Activated T-cell treated with anti-CD3 and anti-CD28 coated beads, Interleukin-2, amount 50 U/mL, for 72 hours (primary cell): ENCODE measurements at regions not wholly inside any gene's neighbourhood (a gene's known extent, or its start where the extent isn't known, plus 50 kb on each side); places are given as distances from the start of the nearest gene placed in this dataset.

ENCODE experiments used
- ATAC-seq, 2 donors: fragments of 150-1000 bp; cut with Tn5 transposase; replicated peaks in 1 of 2; 2 replicates each; pipeline ENCODE4 v1.10.0; 2021; ENCODE audit warnings: moderate library complexity in 2 of 2, mild to moderate bottlenecking in 1 of 2
- DNase-seq, 2 donors: peaks; one replicate each; pipeline ENCODE4 v3.0.0; 2021 to 2022; ENCODE audit warnings: mixed read lengths in 1 of 2
- H3K27ac Mint-ChIP-seq: one replicate; pipeline ENCODE4 v1.8.0; 2022; ENCODE audit warnings: mild to moderate bottlenecking, moderate library complexity, mixed read lengths
- H3K27me3 Mint-ChIP-seq: one replicate; pipeline ENCODE4 v1.8.0; 2022; ENCODE audit warnings: low read depth, mixed read lengths
- H3K36me3 Mint-ChIP-seq, 2 donors: one replicate each; pipeline ENCODE4 v1.8.0; 2022; ENCODE audit warnings: mixed read lengths in 2 of 2, mild to moderate bottlenecking in 1 of 2; ENCODE audit not compliant: insufficient read depth in 2 of 2
- H3K4me1 Mint-ChIP-seq: one replicate; pipeline ENCODE4 v1.8.0; 2022; ENCODE audit warnings: low read depth, mixed read lengths
- H3K4me3 Mint-ChIP-seq, 2 donors: one replicate each; pipeline ENCODE4 v1.8.0; 2022; ENCODE audit warnings: mild to moderate bottlenecking in 2 of 2, mixed read lengths in 2 of 2, moderate library complexity in 2 of 2
- H3K9me3 Mint-ChIP-seq, 2 donors: one replicate each; pipeline ENCODE4 v1.8.0; 2022; ENCODE audit warnings: mixed read lengths in 2 of 2

DNA sequence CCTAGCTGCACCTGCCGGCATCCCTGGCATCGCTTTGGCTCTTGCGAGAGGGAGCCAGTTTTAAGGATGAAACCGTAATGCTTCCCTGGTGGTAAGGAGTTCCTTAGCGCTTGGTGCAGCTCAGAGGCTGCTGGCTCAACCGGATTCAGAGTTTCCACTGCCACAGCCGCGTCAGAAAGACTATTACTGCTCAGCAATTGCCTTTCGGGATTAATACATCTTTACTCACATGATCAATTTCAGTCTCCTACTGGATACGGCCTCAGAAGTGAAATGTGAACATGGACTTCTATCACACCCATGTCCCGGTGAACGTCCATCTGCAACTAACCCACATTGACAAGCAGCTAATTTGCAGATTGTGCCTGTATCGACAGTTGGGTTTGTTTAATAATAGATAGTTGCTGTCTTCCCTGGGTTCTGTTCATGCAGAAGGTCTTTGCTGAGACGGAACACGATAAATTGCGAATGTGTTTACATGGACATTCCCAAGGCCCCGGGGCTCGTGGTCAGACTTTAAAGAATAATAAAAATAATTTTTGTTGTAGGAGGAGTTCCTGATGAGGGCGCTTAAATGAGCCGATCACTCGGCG is 175.4 kb downstream of the ENGASE start:
- H3K36me3 Mint-ChIP-seq = no peaks in the 10 kb centered on the region
- DNase-seq (no peak), ATAC-seq (no peak)
- no peaks in the 10 kb centered on the region for H3K9me3 Mint-ChIP-seq
- H3K4me3 Mint-ChIP-seq = no peak overlapping the region
- H3K27me3 Mint-ChIP-seq = peaks cover 40% of the 10 kb centered on the region
- H3K27ac Mint-ChIP-seq = no peak overlapping the region
- H3K4me1 Mint-ChIP-seq = no peaks in the 10 kb centered on the region

DNA sequence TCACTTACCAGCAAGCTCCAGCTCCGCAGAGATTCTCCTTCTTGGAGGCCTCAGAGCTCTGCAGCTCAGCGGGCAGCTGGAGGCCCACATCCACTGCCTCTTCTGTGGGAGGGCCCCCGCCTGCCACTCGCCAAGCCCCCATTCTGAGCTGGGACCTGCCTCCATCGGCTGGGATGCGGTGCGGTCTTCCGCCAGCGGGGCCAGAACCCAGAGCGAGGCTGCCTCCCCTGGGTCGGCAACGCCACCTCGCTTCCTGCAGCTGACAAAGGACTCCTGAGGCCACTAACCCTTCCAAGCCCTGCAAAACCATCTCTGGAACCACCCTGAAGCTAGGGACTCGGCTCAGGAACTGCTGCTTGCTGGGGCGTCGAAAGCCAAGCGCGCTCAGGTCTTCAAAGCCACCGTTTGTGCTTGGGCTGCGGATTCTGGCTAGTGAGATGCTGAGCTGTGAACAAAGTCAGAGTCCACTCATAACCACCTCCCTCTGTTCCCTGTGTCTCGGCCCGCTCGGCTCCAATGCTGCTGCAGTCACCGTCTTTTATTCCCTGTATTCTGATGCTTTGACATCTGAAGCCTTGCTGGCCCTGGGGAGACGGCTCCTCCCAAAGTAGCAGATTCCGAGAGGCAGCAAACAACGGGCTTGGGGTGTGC is 174.3 kb downstream of the ENGASE start:
- Mint-ChIP-seq H3K4me1 (no peaks in the 10 kb centered on the region), H3K27me3 (peaks cover 40% of the 10 kb centered on the region), H3K9me3 (no peaks in the 10 kb centered on the region), H3K4me3 (no peak overlapping the region), H3K36me3 (no peaks in the 10 kb centered on the region), H3K27ac (no peak overlapping the region)
- no peak for ATAC-seq
- DNase-seq = no peak

DNA sequence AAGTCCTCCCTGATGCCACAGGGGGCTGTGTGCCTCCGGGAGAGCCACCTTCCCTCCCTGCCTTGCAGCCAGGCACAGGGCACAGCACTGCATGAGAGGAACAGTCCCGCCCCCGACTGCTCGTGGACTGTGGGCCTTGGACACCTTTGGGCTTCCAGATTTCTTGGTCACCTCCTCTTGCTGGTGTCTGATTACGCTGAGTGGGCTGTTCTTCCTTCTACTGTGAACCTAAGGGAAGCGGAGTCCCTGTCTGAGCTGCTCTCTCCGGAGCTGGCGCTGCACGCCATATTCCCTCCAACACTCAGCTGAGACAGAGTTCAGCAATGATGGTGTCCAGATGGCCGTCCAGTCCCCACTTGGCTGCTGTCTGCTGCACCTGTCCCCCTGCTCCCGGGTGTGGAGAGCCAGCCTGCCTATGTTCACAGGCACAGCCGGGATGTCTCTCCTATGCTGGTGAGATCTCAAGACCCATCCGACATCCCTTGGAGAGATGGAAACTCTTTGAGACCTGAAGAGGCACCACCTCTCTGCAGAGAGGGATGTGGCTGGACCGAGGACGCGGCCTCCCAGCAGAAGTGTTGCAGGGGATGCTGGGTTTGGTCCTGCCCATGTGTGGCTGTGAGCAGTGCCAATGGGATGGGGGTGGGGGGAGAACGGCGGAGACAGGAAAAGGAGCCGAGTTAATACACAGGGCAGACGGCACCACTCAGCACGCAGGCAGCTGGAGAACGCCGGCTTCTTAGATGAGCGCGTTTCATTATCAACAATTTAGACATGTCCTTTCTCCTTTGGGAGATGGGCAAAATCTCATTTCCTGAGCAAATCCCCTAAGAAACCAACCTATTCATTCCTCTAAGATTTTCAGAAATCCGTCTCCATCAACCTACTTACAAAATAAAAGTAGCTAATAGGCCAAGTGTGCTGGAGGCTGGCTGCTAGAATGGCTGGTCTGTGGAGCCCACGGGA is 171.9 kb downstream of the ENGASE start:
- Mint-ChIP-seq H3K4me3 (no peak overlapping the region), H3K4me1 (no peaks in the 10 kb centered on the region), H3K36me3 (no peaks in the 10 kb centered on the region), H3K9me3 (no peaks in the 10 kb centered on the region), H3K27ac (no peak overlapping the region), H3K27me3 (peaks cover 18% of the 10 kb centered on the region)
- ATAC-seq (no peak), DNase-seq (no peak)

DNA sequence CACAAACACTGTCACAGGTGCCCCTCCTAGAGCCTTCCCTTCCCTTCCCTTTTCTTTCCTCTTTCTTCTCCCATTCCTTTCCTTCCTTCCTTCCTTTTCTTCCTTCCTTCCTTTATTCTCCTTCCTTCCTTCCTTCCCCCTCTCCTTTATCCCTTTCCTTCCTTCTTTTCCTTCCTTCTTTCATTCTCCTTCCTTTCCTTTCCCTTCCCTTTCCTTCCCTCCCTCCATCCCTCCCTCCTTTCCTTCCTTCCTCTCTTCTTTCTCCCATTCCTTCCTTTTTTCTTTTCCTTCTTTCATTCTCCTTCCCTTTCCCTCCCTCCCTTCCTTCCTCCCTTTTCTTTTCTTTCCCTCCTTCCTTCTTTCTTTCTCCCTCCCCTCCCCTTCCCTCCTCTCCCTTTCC is 170.0 kb downstream of the ENGASE start:
- ATAC-seq = no peak
- peaks cover 11% of the 10 kb centered on the region for H3K27me3 Mint-ChIP-seq

GRCh38 chr17:79243996-79244395 is 169.4 kb downstream of the ENGASE start:
- H3K27me3 Mint-ChIP-seq = peaks cover 7% of the 10 kb centered on the region
- DNase-seq (no peak), ATAC-seq (no peak)
- H3K4me3 Mint-ChIP-seq = no peak overlapping the region
- no peak overlapping the region for H3K27ac Mint-ChIP-seq
- no peaks in the 10 kb centered on the region for H3K4me1 Mint-ChIP-seq
- H3K36me3 Mint-ChIP-seq = no peaks in the 10 kb centered on the region
- no peaks in the 10 kb centered on the region for H3K9me3 Mint-ChIP-seq

More for the DNA sequence above, 170.0 kb downstream of the ENGASE start:
- no peak for DNase-seq
- no peaks in the 10 kb centered on the region for H3K36me3 Mint-ChIP-seq
- H3K27ac Mint-ChIP-seq = no peak overlapping the region
- H3K4me1 Mint-ChIP-seq = no peaks in the 10 kb centered on the region
- H3K9me3 Mint-ChIP-seq = no peaks in the 10 kb centered on the region
- no peak overlapping the region for H3K4me3 Mint-ChIP-seq

GRCh38 chr17:79243603-79243990 is 169.0 kb downstream of the ENGASE start:
- no peaks in the 10 kb centered on the region for H3K9me3 Mint-ChIP-seq
- H3K4me1 Mint-ChIP-seq = no peaks in the 10 kb centered on the region
- H3K4me3 Mint-ChIP-seq = no peak overlapping the region
- no peak overlapping the region for H3K27ac Mint-ChIP-seq
- no peaks in the 10 kb centered on the region for H3K36me3 Mint-ChIP-seq
- no peak for DNase-seq
- no peak for ATAC-seq
- H3K27me3 Mint-ChIP-seq = peaks cover 7% of the 10 kb centered on the region

DNA sequence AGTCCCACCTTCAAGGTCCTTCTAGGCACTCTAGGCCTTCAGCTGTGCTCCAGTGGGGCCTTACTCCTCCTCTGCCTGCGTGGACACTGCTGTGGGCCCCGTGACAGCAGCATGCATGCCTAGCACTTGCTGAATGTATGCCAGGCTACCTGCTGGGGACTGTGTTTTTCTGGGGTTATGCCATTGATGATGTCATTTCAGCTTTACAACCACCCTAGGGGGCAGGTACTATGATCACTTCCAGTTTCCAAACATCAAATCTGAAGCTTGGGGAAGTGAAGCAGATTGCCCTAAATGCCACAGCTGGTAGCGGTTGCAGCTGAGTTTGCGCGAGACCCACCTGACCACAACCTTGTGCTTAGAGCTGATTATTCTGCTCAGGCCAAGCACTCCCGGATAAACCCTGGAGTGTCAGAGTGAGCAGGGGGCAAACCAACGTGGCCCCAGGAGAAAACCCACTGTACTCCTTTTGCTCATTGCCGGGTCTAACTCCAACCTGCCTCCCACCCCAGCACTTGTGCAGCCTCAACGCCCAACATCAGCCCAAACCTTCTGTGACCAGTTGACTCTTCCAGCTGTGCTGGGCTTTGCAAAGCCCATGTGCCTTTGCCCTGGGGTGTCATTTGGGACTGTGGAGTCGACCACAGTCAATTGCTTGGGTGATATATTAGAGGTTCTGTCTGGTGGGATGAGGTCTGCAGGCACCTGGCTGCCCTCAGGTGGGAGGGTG is 168.4 kb downstream of the ENGASE start:
- Mint-ChIP-seq H3K4me1 (no peaks in the 10 kb centered on the region), H3K27ac (no peak overlapping the region), H3K4me3 (no peak overlapping the region), H3K9me3 (no peaks in the 10 kb centered on the region), H3K36me3 (no peaks in the 10 kb centered on the region), H3K27me3 (peaks cover 7% of the 10 kb centered on the region)
- no peak for DNase-seq
- peak in 1 of 2 donors; percentile 45 for ATAC-seq

DNA sequence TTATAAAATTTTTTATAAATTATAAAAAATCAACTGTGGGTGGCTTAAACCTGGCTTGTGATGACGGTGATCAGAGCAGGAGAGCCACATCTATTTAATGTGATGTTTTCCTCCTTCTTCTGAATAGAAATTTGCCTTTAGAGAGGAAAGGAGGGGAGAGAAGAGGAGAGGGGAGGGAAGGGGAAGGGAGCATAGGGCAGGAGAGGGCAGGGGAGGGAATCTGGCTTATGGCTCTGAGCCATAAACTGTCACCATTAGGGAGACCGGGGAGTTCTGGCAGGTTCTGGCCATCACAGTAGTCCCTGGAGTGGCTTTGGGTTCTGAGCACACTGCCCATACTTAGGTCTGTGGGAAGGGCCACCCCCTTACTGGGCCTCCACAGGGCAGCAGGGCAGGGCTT is 167.8 kb downstream of the ENGASE start:
- peaks cover 7% of the 10 kb centered on the region for H3K27me3 Mint-ChIP-seq
- no peaks in the 10 kb centered on the region for H3K4me1 Mint-ChIP-seq
- no peak overlapping the region for H3K4me3 Mint-ChIP-seq
- no peak overlapping the region for H3K27ac Mint-ChIP-seq
- no peaks in the 10 kb centered on the region for H3K36me3 Mint-ChIP-seq
- no peak for ATAC-seq
- DNase-seq = no peak
- H3K9me3 Mint-ChIP-seq = no peaks in the 10 kb centered on the region

DNA sequence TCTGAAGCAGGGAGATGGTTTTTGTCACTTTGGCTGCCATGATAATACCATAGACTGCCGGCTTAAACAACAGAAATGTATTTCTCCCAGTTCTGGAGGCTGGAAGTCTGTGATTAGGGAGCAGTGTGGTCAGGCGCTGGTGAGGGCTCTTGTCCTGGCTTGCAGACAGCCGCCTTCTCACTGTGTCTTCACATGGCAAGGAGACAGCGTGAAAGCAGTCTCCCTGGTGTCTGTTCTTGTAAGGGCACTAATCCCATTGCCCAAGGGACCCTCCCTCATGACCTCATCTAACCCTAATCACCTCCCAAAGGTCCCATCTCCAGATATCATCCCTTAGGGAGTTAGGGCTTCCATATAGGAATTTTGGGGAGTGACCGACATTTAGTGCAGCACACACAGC is 167.0 kb downstream of the ENGASE start:
- Mint-ChIP-seq H3K36me3 (no peaks in the 10 kb centered on the region), H3K9me3 (no peaks in the 10 kb centered on the region), H3K27me3 (peaks cover 7% of the 10 kb centered on the region), H3K4me3 (no peak overlapping the region), H3K27ac (no peak overlapping the region), H3K4me1 (no peaks in the 10 kb centered on the region)
- DNase-seq = no peak
- ATAC-seq = no peak

- H3K4me1 Mint-ChIP-seq = no peaks in the 10 kb centered on the region
- H3K36me3 Mint-ChIP-seq = no peaks in the 10 kb centered on the region
- DNase-seq (no peak), ATAC-seq (no peak)
- no peak overlapping the region for H3K4me3 Mint-ChIP-seq
- no peaks in the 10 kb centered on the region for H3K9me3 Mint-ChIP-seq
- peaks cover 7% of the 10 kb centered on the region for H3K27me3 Mint-ChIP-seq
- H3K27ac Mint-ChIP-seq = no peak overlapping the region
These were observed 164.6 kb downstream of the ENGASE start for GRCh38 chr17:79239205-79239604.

DNA sequence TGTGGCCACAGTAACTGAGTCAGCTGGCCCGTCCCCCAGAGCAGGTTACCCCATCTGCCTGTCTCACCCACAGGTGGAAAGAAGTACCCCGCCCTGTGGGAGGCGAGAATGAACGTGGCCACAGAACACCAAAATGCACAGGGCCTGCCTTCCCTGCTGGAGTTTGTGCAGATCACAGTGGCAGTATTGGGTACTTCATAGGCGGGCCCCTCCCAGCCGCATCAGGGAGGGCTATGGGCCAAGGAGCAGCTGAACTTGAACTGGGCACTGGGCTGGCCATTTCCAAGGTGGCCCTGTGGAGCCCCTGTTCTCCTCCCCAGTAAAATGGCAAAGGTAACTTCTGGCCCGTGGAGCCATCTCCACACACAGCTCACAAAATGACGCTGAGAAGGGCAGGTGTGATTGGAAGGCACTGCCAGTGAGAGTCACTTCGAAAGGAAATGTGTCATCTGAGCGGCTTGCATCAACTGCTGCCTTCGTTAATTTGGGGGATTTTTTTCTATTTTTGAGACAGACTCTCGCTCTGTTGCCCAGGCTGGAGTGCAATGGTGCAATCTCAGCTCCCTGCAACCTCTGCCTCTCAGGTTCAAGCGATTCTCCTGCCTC is 162.9 kb downstream of the ENGASE start:
- H3K9me3 Mint-ChIP-seq = no peaks in the 10 kb centered on the region

GRCh38 chr17:79235808-79236207 is 161.2 kb downstream of the ENGASE start:
- H3K9me3 Mint-ChIP-seq = no peaks in the 10 kb centered on the region
- H3K27me3 Mint-ChIP-seq = peaks cover 7% of the 10 kb centered on the region
- no peak overlapping the region for H3K4me3 Mint-ChIP-seq
- no peaks in the 10 kb centered on the region for H3K4me1 Mint-ChIP-seq
- no peaks in the 10 kb centered on the region for H3K36me3 Mint-ChIP-seq
- no peak overlapping the region for H3K27ac Mint-ChIP-seq
- ATAC-seq (no peak), DNase-seq (no peak)

More for the DNA sequence above, 162.9 kb downstream of the ENGASE start:
- H3K36me3 Mint-ChIP-seq = no peaks in the 10 kb centered on the region
- H3K27ac Mint-ChIP-seq = no peak overlapping the region
- peaks cover 7% of the 10 kb centered on the region for H3K27me3 Mint-ChIP-seq
- no peak overlapping the region for H3K4me3 Mint-ChIP-seq
- no peaks in the 10 kb centered on the region for H3K4me1 Mint-ChIP-seq
- DNase-seq (no peak), ATAC-seq (peak in 1 of 2 donors; percentile 59)
